ENCODE measurements at regions not wholly inside any gene's neighbourhood (a gene's known extent, or its start where the extent isn't known, plus 50 kb on each side); places are given as distances from the start of the nearest gene placed in this dataset.

GRCh38 chr9:79924836-79925235 is 353.1 kb downstream of the TLE4 start:
- DNase-seq (ENCODE audit: low read depth) = no peak
- TF ChIP-seq CTCF (IDR thresholded peaks at IDR 0.05; ENCODE audit: low read depth, low read length) = no peak
- H3K4me3 ChIP-seq (ENCODE audit: low read depth, low read length) = no peak overlapping the region

- no peak for DNase-seq (ENCODE audit: low read depth)
- H3K4me3 ChIP-seq (ENCODE audit: low read depth, low read length) = no peak overlapping the region
- TF ChIP-seq MAX (IDR thresholded peaks at IDR 0.05; ENCODE audit: low read depth, low read length) = no peak
- no peak for TF ChIP-seq MYC (IDR thresholded peaks at IDR 0.05; ENCODE audit: low read depth, low read length)
- no peak for TF ChIP-seq POLR2A (IDR thresholded peaks at IDR 0.05; ENCODE audit: extremely low read depth, insufficient read length)
- TF ChIP-seq CTCF (IDR thresholded peaks at IDR 0.05; ENCODE audit: low read depth, low read length) = no peak
Measured at GRCh38 chr9:79917421-79917820, 345.7 kb downstream of the TLE4 start.

- H3K4me3 ChIP-seq (ENCODE audit: low read depth, low read length) = no peak overlapping the region
- DNase-seq (ENCODE audit: low read depth) = no peak
- TF ChIP-seq POLR2A (IDR thresholded peaks at IDR 0.05; ENCODE audit: extremely low read depth, insufficient read length) (no peak), CTCF (IDR thresholded peaks at IDR 0.05; ENCODE audit: low read depth, low read length) (no peak), MYC (IDR thresholded peaks at IDR 0.05; ENCODE audit: low read depth, low read length) (no peak), MAX (IDR thresholded peaks at IDR 0.05; ENCODE audit: low read depth, low read length) (no peak)
Measured at GRCh38 chr9:79913867-79914266, 342.1 kb downstream of the TLE4 start.

GRCh38 chr9:79912318-79913070 is 340.7 kb downstream of the TLE4 start:
- TF ChIP-seq CTCF (IDR thresholded peaks at IDR 0.05; ENCODE audit: low read depth, low read length) (no peak), MYC (IDR thresholded peaks at IDR 0.05; ENCODE audit: low read depth, low read length) (no peak), MAX (IDR thresholded peaks at IDR 0.05; ENCODE audit: low read depth, low read length) (no peak), POLR2A (IDR thresholded peaks at IDR 0.05; ENCODE audit: extremely low read depth, insufficient read length) (no peak)
- DNase-seq (ENCODE audit: low read depth) = no peak
- H3K4me3 ChIP-seq (ENCODE audit: low read depth, low read length) = no peak overlapping the region

GRCh38 chr9:79911724-79912123 is 340.0 kb downstream of the TLE4 start:
- TF ChIP-seq POLR2A (IDR thresholded peaks at IDR 0.05; ENCODE audit: extremely low read depth, insufficient read length) = no peak
- no peak for TF ChIP-seq CTCF (IDR thresholded peaks at IDR 0.05; ENCODE audit: low read depth, low read length)
- TF ChIP-seq MAX (IDR thresholded peaks at IDR 0.05; ENCODE audit: low read depth, low read length) = no peak
- TF ChIP-seq MYC (IDR thresholded peaks at IDR 0.05; ENCODE audit: low read depth, low read length) = no peak
- H3K4me3 ChIP-seq (ENCODE audit: low read depth, low read length) = no peak overlapping the region
- no peak for DNase-seq (ENCODE audit: low read depth)
